ENCODE measurements at regions not wholly inside any gene's neighbourhood (a gene's known extent, or its start where the extent isn't known, plus 50 kb on each side); places are given as distances from the start of the nearest gene placed in this dataset.

DNA sequence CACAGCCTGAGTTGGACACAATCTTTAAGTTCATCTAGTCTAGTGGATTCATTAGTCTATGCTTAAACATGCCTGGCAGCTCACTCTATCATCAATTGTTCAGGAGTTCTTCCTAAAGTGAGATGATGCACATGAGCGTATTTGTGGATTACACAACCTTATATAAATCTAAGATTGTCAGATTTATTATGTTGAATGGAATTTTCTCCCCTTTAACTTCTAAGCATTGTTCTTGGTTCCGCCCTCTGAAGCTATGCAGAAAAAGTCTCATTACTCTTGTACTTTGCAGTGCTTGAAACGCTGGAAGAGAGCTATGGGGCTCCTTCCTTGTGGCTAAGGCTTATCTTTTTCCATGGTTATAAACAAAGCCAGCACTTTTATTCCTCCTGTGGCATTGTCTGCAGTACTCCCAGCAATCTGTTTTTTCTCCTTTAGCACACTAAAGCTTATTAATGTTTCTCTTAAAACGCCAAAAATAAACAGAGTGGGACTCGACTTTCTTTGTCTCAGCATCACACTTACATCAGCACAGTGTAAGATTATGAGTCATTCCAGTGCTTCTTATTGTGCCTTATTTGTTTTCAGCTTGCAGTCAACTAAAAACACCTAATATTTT lies 316.8 kb upstream of the CAMK1G start:
- DNase-seq (ENCODE audit: extremely low spot score in 2 of 2), result no peak
- no peaks in the 10 kb centered on the region for H3K9me3 ChIP-seq
- no peaks in the 10 kb centered on the region for H3K27me3 ChIP-seq
- H3K4me3 ChIP-seq, result no peak overlapping the region
- no peaks in the 10 kb centered on the region for H3K4me1 ChIP-seq
- TF ChIP-seq POLR2AphosphoS5 (IDR thresholded peaks at IDR 0.05; ENCODE audit: insufficient read depth in 1 of 2, low read depth in 1 of 2) (peak in 1 of 2 donors; percentile 51), POLR2A (IDR thresholded peaks at IDR 0.05) (no peak)
- TF ChIP-seq, protein P1, sequence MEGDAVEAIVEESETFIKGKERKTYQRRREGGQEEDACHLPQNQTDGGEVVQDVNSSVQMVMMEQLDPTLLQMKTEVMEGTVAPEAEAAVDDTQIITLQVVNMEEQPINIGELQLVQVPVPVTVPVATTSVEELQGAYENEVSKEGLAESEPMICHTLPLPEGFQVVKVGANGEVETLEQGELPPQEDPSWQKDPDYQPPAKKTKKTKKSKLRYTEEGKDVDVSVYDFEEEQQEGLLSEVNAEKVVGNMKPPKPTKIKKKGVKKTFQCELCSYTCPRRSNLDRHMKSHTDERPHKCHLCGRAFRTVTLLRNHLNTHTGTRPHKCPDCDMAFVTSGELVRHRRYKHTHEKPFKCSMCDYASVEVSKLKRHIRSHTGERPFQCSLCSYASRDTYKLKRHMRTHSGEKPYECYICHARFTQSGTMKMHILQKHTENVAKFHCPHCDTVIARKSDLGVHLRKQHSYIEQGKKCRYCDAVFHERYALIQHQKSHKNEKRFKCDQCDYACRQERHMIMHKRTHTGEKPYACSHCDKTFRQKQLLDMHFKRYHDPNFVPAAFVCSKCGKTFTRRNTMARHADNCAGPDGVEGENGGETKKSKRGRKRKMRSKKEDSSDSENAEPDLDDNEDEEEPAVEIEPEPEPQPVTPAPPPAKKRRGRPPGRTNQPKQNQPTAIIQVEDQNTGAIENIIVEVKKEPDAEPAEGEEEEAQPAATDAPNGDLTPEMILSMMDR (IDR thresholded peaks at IDR 0.05), result no peak
- H3K27ac ChIP-seq, result peak overlapping the region; percentile 6
- H3K36me3 ChIP-seq, result no peaks in the 10 kb centered on the region
- intact Hi-C loops (cut with DNase I), result no loop called here

DNA sequence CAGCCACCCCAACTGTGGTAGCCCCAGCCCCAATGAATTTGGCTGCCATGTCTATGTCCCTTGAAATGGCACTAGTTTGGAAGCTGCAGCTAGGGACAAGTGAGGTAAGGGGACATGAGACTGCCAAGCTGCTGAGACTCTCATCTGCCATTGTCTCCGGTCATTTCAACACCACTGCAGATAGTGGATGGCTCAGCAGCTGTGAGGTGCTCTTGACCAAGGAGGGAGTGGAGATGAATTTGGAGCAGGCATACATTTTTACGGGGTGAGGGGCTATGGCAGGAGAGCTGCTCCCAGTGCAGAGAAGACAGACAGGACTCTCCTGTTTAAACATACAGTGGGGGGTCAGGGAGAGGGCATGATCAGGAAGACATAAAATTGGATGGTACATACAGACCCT lies 315.5 kb upstream of the CAMK1G start:
- Histone ChIP-seq H3K27me3 (no peaks in the 10 kb centered on the region), H3K27ac (no peak overlapping the region), H3K36me3 (no peaks in the 10 kb centered on the region), H3K4me3 (no peak overlapping the region), H3K4me1 (no peaks in the 10 kb centered on the region), H3K9me3 (no peaks in the 10 kb centered on the region)
- TF ChIP-seq, protein P1 (IDR thresholded peaks at IDR 0.05), result no peak
- TF ChIP-seq POLR2AphosphoS5 (IDR thresholded peaks at IDR 0.05; ENCODE audit: insufficient read depth in 1 of 2, low read depth in 1 of 2), result no peak
- no peak for TF ChIP-seq POLR2A (IDR thresholded peaks at IDR 0.05)
- intact Hi-C loops (cut with DNase I), result no loop called here
- no peak for DNase-seq (ENCODE audit: extremely low spot score in 2 of 2)

GRCh38 chr1:209268479-209268878 lies 315.0 kb upstream of the CAMK1G start:
- Histone ChIP-seq H3K27ac (no peak overlapping the region), H3K4me3 (no peak overlapping the region), H3K9me3 (no peaks in the 10 kb centered on the region), H3K4me1 (no peaks in the 10 kb centered on the region), H3K36me3 (no peaks in the 10 kb centered on the region), H3K27me3 (no peaks in the 10 kb centered on the region)
- no peak for DNase-seq (ENCODE audit: extremely low spot score in 2 of 2)
- intact Hi-C loops (cut with DNase I), result no loop called here
- TF ChIP-seq POLR2A (IDR thresholded peaks at IDR 0.05) (no peak), POLR2AphosphoS5 (IDR thresholded peaks at IDR 0.05; ENCODE audit: insufficient read depth in 1 of 2, low read depth in 1 of 2) (no peak)
- TF ChIP-seq, protein P1 (IDR thresholded peaks at IDR 0.05), result no peak

DNA sequence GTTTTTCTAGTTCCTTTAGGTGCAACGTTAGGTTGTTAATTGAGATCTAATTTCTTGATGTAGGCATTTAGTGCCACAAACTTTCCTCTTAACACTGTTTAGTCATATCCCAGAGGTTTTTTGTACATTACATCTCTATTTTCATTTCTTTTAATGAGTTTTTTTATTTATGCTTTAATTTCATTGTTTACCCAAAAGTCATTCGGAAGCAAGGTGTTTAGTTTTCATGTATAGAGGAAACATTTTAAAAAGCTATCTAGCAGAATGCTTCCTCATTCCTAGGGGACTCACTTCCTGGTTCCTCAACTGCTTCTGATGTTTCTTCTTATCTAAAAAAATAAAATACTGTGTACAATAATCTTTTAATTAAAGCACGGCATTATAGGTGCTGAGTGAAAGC lies 307.2 kb upstream of the CAMK1G start:
- Histone ChIP-seq H3K4me1 (no peaks in the 10 kb centered on the region), H3K36me3 (no peaks in the 10 kb centered on the region), H3K9me3 (no peaks in the 10 kb centered on the region), H3K4me3 (no peak overlapping the region), H3K27ac (no peak overlapping the region), H3K27me3 (no peaks in the 10 kb centered on the region)
- intact Hi-C loops (cut with DNase I), result no loop called here
- no peak for DNase-seq (ENCODE audit: extremely low spot score in 2 of 2)
- TF ChIP-seq, protein P1 (IDR thresholded peaks at IDR 0.05), result no peak
- TF ChIP-seq POLR2A (IDR thresholded peaks at IDR 0.05) (no peak), POLR2AphosphoS5 (IDR thresholded peaks at IDR 0.05; ENCODE audit: insufficient read depth in 1 of 2, low read depth in 1 of 2) (no peak)

GRCh38 chr1:209277662-209278061 lies 305.9 kb upstream of the CAMK1G start:
- Histone ChIP-seq H3K36me3 (no peaks in the 10 kb centered on the region), H3K9me3 (no peaks in the 10 kb centered on the region), H3K4me3 (no peak overlapping the region), H3K4me1 (no peaks in the 10 kb centered on the region), H3K27ac (no peak overlapping the region), H3K27me3 (no peaks in the 10 kb centered on the region)
- intact Hi-C loops (cut with DNase I), result no loop called here
- TF ChIP-seq POLR2AphosphoS5 (IDR thresholded peaks at IDR 0.05; ENCODE audit: insufficient read depth in 1 of 2, low read depth in 1 of 2) (no peak), POLR2A (IDR thresholded peaks at IDR 0.05) (no peak)
- TF ChIP-seq, protein P1 (IDR thresholded peaks at IDR 0.05), result no peak
- no peak for DNase-seq (ENCODE audit: extremely low spot score in 2 of 2)
